Right lung (tissue), 2 donors: ENCODE measurements at regions not wholly inside any gene's neighbourhood (a gene's known extent, or its start where the extent isn't known, plus 50 kb on each side); places are given as distances from the start of the nearest gene placed in this dataset.
A peak's percentile ranks its signal among the peaks of the same experiment; 100 is the strongest.
"Not testable (repeated sequence)": the region's sequence is repeated elsewhere in the genome, so short reads cannot be mapped to it uniquely, and the experiment has no call there.

Experiments
- DNase-seq, 2 donors: peaks; one replicate each; pipeline ENCODE4 v3.0.0-alpha.2; 2013

GRCh38 chr6:115415378-115415777 lies 645.3 kb downstream of the FRK start:
- no peak for DNase-seq

- not testable (repeated sequence) for DNase-seq
These were observed 645.8 kb downstream of the FRK start for GRCh38 chr6:115414916-115415315.

GRCh38 chr6:115411756-115412155 lies 648.9 kb downstream of the FRK start:
- DNase-seq: peak; percentile 58 to 70

- DNase-seq: no peak
These were observed 656.2 kb downstream of the FRK start for GRCh38 chr6:115404446-115404845.

- DNase-seq: no peak
These were observed 662.1 kb downstream of the FRK start for GRCh38 chr6:115398607-115399006.

- DNase-seq: no peak
These were observed 664.4 kb downstream of the FRK start for GRCh38 chr6:115396112-115396906.

- no peak for DNase-seq
These were observed 666.9 kb downstream of the FRK start for GRCh38 chr6:115393821-115394220.

GRCh38 chr6:115370202-115370601 lies 690.5 kb downstream of the FRK start:
- DNase-seq: no peak

GRCh38 chr6:115365783-115366182 lies 694.9 kb downstream of the FRK start:
- DNase-seq: no peak

- DNase-seq: no peak
These were observed 697.3 kb downstream of the FRK start for GRCh38 chr6:115363379-115363778.

GRCh38 chr6:115362234-115362633 lies 698.5 kb downstream of the FRK start:
- DNase-seq: no peak

- DNase-seq: no peak
These were observed 699.9 kb downstream of the FRK start for GRCh38 chr6:115360602-115361325.

GRCh38 chr6:115358616-115359015 lies 702.1 kb downstream of the FRK start:
- no peak for DNase-seq

- DNase-seq: no peak
These were observed 704.3 kb downstream of the FRK start for GRCh38 chr6:115356371-115356770.

GRCh38 chr6:115323001-115323400 lies 737.7 kb downstream of the FRK start:
- no peak for DNase-seq

- no peak for DNase-seq
These were observed 740.9 kb downstream of the FRK start for GRCh38 chr6:115319823-115320222.

- DNase-seq: no peak
These were observed 750.5 kb downstream of the FRK start for GRCh38 chr6:115310156-115310555.

- DNase-seq: no peak
These were observed 758.0 kb downstream of the FRK start for GRCh38 chr6:115302731-115303130.

GRCh38 chr6:115287467-115287866 lies 773.2 kb downstream of the FRK start:
- DNase-seq: no peak

GRCh38 chr6:115276881-115277565 lies 783.7 kb downstream of the FRK start:
- no peak for DNase-seq

GRCh38 chr6:115272311-115272710 lies 788.4 kb downstream of the FRK start:
- DNase-seq: no peak

- no peak for DNase-seq
These were observed 789.3 kb downstream of the FRK start for GRCh38 chr6:115271434-115271833.

GRCh38 chr6:115270953-115271352 lies 789.7 kb downstream of the FRK start:
- no peak for DNase-seq
